NCI-H82 (cell line): ENCODE measurements at regions not wholly inside any gene's neighbourhood (a gene's known extent, or its start where the extent isn't known, plus 50 kb on each side); places are given as distances from the start of the nearest gene placed in this dataset.
"Not testable (repeated sequence)": the region's sequence is repeated elsewhere in the genome, so short reads cannot be mapped to it uniquely, and the experiment has no call there.

Experiments used
- DNase-seq: peaks from one replicate; lab custom pipeline; 2025; lab: John Stamatoyannopoulos, UW

DNA sequence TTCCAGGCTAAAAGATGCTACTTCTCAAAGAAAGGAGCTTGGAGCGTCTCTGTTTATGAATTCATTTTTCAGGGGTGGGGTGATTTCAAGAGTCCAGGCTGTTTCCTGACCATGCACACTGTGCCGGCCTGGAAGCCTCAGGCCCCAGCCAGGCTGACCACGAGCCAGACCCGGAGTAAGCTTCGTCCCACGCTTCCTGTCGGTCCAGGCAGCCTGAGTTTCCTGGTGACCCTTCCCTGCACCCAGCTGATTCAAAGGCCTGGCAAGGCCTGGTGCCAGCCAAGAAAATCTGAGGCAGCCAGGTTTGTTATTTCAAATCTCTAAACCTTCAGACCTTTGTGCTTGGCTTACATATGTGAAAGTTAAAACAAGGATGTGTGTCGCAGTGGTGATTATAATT, 62.1 kb upstream of the SMURF2 start:
- not testable (repeated sequence) for DNase-seq

DNA sequence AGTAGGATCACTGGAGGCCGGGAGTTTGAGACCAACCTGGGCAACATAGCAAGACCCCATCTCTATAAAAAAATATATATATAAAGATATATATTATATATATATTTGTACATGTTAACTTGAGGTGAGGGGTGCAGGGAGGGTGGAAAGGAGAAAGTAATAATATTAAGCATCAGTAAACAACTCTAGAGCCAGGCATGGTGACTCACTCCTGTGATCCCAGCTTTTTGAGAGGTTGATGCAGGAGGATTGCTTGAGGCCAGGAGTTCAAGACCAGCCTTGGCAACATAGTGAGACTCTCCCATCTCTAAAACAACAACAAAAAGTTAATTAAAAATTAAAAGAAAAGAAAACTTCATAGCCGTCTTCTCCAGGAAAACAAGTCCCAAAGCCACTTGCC, 61.7 kb upstream of the SMURF2 start:
- no peak for DNase-seq

DNA sequence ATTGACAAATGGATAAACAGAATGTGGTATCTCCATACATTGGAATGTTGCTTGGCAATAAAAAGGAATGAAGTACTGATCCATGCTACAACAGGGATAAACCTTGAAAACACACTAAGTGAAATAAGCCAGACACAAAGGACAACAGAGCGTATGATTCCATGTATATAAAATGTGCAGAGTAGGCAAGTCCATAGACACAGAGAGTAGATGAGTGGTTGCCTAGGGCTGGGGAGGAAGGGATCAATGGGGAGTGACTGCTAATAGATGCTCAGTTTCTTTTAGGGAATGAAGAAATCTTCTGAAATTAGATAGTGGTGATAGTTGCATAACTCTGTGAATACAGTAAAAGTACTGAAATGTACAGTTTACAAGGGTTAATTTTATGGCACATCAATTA, 59.4 kb upstream of the SMURF2 start:
- DNase-seq: not testable (repeated sequence)

DNA sequence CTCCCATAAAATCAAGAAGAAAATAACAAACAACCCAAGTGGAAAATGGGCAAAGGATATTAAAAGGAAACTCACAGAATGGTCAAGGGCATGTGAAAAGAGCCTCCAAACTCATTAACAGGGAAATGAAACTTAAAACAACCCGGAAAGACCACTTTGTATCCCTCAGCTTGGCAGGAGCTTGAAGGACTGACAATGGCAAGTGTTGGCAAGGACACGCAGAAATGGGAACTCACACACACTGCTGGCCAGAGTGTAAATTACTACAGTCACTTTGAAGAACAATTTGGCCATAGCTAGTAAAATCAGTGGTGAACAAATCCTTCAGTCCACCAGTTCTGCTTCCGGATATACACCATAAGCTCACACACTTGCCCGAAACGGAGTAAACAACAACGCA, 58.1 kb upstream of the SMURF2 start:
- not testable (repeated sequence) for DNase-seq

DNA sequence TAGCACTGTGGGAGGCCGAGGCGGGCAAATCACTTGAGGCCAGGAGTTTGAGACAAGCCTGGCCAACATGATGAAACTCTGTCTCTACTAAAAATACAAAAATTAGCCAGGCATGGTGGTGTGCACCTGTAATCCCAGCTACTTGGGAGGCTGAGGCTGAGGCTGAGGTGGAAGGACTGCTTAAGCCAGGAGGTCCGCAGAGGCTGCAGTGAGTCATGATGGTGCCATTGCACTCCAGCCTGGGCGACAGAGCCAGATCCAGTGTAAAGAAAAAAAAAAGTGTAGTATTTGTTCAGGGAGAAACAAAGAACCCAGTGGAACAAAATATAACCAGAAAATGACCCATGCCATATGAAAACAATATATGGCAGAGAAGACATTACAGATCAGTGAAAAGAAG, 57.4 kb upstream of the SMURF2 start:
- not testable (repeated sequence) for DNase-seq

DNA sequence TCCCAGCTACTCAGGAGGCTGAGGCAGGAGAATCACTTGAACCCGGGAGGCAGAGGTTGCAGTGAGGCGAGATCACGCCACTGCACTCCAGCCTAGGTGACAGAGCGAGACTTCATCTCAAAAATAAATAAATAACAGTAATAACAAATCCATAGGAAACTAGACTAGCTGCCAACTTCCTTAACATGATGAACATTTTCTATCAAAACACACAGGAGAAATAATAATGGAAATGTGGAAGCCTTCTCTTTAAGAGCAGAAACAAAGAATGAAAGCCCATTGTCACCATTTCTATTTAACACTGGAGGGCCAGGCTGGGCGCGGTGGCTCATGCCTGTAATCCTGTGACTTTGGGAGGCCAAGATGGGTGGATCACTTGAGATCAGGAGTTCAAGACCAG, 56.7 kb upstream of the SMURF2 start:
- not testable (repeated sequence) for DNase-seq

DNA sequence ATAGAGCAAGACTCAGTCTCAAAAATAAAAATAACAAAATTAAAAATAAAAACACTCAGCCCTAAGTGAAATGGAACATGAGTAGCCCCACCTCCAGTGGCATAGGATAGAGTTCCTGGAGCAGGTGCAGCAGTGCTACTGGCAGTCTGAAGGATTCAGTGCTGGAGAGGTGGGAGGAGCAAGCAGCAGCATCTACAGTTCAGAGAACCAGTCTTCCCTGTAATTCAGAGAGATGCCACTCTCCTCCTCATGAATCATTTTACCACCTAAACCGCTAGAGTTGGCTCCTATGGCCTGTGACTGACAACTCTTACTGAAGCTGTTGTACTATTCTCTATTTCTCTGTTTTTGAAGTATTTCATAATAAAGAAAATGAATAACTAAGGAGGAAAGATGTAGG, 56.0 kb upstream of the SMURF2 start:
- DNase-seq: no peak

DNA sequence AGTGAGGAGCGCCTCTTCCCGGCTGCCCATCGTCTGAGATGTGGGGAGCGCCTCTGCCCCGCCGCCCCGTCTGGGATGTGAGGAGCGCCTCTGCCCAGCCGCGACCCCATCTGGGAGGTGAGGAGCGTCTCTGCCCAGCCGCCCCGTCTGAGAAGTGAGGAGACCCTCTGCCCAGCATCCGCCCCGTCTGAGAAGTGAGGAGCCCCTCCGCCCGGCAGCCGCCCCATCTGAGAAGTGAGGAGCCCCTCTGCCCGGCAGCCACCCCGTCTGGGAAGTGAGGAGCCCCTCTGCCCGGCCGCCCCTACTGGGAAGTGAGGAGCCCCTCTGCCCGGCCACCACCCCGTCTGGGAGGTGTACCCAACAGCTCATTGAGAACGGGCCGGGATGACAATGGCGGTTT, 54.4 kb upstream of the SMURF2 start:
- not testable (repeated sequence) for DNase-seq

DNA sequence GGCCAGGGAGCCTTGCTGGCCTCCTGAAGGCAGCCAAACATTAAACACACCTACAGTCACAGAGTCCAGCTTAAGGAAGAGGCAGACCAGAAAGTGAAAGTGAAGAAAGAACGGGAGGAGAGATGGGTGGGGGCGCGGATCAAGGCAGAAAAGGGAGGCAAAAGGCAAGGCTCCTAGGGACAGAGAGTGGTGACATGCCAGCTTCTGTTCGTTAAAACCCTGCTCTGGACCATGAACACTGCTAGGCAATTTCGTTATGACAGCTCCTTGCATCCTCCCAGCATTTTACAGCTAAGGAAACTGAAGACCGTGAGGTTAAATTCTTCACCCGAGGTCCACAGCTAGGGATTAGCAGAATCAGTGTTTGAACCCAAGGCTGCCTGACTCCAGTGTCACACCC, 51.7 kb upstream of the SMURF2 start:
- not testable (repeated sequence) for DNase-seq

DNA sequence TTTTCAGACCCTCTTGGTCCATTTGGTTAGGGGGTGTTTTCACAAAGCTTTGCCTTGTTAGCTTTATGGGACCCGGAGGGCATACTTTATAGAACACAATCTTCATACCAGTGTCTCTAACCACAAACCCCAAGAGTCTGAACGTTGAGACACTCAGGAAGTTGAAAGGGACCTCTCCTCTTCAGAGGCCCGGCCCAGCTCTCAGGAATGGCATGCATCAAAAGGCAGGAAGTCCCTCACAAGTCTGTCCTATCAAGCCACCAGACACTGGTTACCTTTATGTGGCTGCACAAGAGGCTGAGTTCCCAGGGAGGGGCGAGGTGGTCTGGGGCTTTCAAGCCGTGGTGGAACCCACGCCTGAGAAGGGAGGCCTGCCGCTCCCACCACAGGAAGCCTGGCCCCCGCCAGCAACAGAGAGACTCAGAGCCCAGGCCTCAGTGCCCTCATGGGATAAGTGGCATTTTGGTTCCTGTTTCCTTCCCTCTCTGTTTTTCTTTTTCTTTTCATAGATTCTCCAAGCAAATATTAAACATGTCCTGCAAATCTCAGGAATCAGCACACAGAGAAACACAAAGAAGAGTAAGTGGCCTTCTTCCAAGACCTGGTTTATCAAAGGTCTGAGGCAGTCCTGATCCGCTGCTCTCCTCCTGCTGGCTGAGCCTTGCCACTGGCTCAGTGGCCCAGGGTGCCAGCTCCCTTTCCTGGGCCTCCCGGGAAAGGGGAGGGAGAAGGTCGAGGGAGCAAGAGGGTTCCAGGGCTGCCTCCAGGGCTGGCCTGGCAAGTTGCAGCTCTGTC, 50.6 kb upstream of the SMURF2 start:
- not testable (repeated sequence) for DNase-seq
